Natural killer cell (primary cell): ENCODE measurements at regions not wholly inside any gene's neighbourhood (a gene's known extent, or its start where the extent isn't known, plus 50 kb on each side); places are given as distances from the start of the nearest gene placed in this dataset.

ENCODE experiments used
- ATAC-seq, 3 donors: fragments of 150-1000 bp in 2 of 3; fragments of 200-7000 bp in 1 of 3; cut with Tn5 transposase; 1 replicate in 1 of 3; 2 replicates in 2 of 3; pipeline ENCODE4 v1.10.0; 2021; ENCODE audit warnings: mild to moderate bottlenecking in 2 of 3, moderate library complexity in 2 of 3
- DNase-seq, 2 donors: peaks; one replicate each; pipeline versions ENCODE4 v3.0.0 to v3.0.0-alpha.2; 2013 to 2021; ENCODE audit warnings: mixed read lengths in 1 of 2
- H3K27ac ChIP-seq: one replicate; pipeline ENCODE4 v1.5.1; 2013; ENCODE audit warnings: mild to moderate bottlenecking, low read length
- H3K27me3 ChIP-seq: one replicate; pipeline ENCODE4 v1.6.1; 2013; ENCODE audit warnings: low read length; ENCODE audit not compliant: control insufficient read depth, insufficient read depth
- H3K36me3 ChIP-seq: one replicate; pipeline ENCODE4 v1.6.1; 2013; ENCODE audit warnings: low read length; ENCODE audit not compliant: control insufficient read depth, insufficient read depth
- H3K4me1 ChIP-seq: one replicate; pipeline ENCODE4 v1.6.1; 2013; ENCODE audit warnings: low read length; ENCODE audit not compliant: control insufficient read depth, insufficient read depth
- H3K4me3 ChIP-seq: one replicate; pipeline ENCODE4 v1.5.1; 2013; ENCODE audit warnings: low read length
- H3K9me3 ChIP-seq: one replicate; pipeline ENCODE4 v1.6.1; 2013; ENCODE audit warnings: low read length; ENCODE audit not compliant: control insufficient read depth, insufficient read depth
- H3K27ac Mint-ChIP-seq, 2 donors: one replicate each; pipeline ENCODE4 v1.8.0; 2022; ENCODE audit warnings: mild to moderate bottlenecking in 2 of 2, mixed read lengths in 2 of 2, moderate library complexity in 1 of 2
- H3K27me3 Mint-ChIP-seq, 2 donors: one replicate each; pipeline ENCODE4 v1.8.0; 2022; ENCODE audit warnings: low read depth in 2 of 2, mixed read lengths in 2 of 2
- H3K36me3 Mint-ChIP-seq: one replicate; pipeline ENCODE4 v1.8.0; 2022; ENCODE audit warnings: mixed read lengths
- H3K4me1 Mint-ChIP-seq, 2 donors: one replicate each; pipeline ENCODE4 v1.8.0; 2022; ENCODE audit warnings: mixed read lengths in 2 of 2
- H3K4me3 Mint-ChIP-seq: one replicate; pipeline ENCODE4 v1.8.0; 2022; ENCODE audit warnings: mild to moderate bottlenecking, moderate library complexity, mixed read lengths
- H3K9me3 Mint-ChIP-seq, 2 donors: one replicate each; pipeline ENCODE4 v1.8.0; 2022; ENCODE audit warnings: mixed read lengths in 2 of 2
- WGBS: methylation state at CpG from one replicate; pipeline ENCODE4 v1.1.7; 2013; ENCODE audit warnings: missing lambda C conversion rate; ENCODE audit not compliant: insufficient coverage; 5-methylcytosine and 5-hydroxymethylcytosine counted together
- intact Hi-C: fragments of 100-400 bp; cut with micrococcal nuclease; formaldehyde crosslinking; loops from one replicate; pipeline ENCODE4 v1.14.2; 2022
- TF ChIP-seq, protein P1 (sequence below): fragments of 200-600 bp; IDR thresholded peaks from one replicate; pipeline ENCODE4 v1.8.0; 2022; ENCODE audit warnings: antibody characterized with exemption

DNA sequence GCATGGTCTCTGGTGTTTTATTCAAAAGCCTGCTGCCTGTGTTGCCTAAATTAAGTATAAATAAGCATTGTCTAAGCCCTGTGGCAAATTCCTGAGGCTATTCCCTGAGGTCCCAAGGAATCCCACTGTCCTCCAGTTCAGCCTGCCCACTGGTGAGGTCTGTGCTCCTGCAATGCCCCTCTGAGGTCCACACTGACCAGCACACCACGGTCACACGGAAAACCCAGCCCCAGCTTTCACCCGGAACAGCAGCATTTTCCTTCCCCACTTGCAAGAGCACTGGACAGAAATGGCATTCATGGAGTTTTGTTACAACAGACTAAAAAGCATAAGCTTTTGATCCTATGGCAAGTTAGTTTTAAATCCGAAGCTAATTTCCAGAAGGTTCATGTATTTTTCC lies 234.0 kb downstream of the KLF13 start:
- intact Hi-C loops: no loop called here
- H3K27ac Mint-ChIP-seq: no peak overlapping the region
- TF ChIP-seq, protein P1, sequence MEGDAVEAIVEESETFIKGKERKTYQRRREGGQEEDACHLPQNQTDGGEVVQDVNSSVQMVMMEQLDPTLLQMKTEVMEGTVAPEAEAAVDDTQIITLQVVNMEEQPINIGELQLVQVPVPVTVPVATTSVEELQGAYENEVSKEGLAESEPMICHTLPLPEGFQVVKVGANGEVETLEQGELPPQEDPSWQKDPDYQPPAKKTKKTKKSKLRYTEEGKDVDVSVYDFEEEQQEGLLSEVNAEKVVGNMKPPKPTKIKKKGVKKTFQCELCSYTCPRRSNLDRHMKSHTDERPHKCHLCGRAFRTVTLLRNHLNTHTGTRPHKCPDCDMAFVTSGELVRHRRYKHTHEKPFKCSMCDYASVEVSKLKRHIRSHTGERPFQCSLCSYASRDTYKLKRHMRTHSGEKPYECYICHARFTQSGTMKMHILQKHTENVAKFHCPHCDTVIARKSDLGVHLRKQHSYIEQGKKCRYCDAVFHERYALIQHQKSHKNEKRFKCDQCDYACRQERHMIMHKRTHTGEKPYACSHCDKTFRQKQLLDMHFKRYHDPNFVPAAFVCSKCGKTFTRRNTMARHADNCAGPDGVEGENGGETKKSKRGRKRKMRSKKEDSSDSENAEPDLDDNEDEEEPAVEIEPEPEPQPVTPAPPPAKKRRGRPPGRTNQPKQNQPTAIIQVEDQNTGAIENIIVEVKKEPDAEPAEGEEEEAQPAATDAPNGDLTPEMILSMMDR: no peak
- no peak for ATAC-seq
- peaks cover 2 to 9% of the 10 kb centered on the region in 2 donors for H3K27me3 Mint-ChIP-seq
- 89% methylated on average over 4 of the region's 4 CpGs for WGBS
- H3K9me3 Mint-ChIP-seq: no peaks in the 10 kb centered on the region
- H3K4me3 Mint-ChIP-seq: no peak overlapping the region
- no peaks in the 10 kb centered on the region for H3K9me3 ChIP-seq
- H3K4me3 ChIP-seq: no peak overlapping the region
- H3K27ac ChIP-seq: no peak overlapping the region
- H3K36me3 ChIP-seq: no peaks in the 10 kb centered on the region
- H3K36me3 Mint-ChIP-seq: no peaks in the 10 kb centered on the region
- no peak for DNase-seq
- H3K4me1 Mint-ChIP-seq: peaks cover 0 to 5% of the 10 kb centered on the region in 2 donors
- H3K27me3 ChIP-seq: no peaks in the 10 kb centered on the region
- H3K4me1 ChIP-seq: no peaks in the 10 kb centered on the region

DNA sequence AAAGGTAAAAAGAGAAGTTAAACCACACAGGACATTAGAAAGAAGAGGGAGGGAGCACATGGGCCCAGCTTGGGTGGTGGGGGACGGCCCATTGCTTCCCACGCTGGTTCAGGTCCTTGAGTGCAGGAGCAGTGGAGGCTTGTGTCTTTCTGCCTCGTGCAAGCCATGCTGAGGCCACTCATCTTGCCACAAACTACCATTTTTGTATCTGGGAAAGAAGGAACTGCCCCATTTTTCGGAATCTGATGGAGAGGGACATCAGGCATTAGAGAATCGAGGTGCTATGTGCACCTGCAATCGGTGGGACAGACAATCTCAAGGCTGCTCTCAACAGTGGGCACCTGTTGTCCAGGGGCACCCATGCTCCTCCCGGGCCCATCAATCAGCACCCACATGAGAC lies 234.5 kb downstream of the KLF13 start:
- DNase-seq (no peak), ATAC-seq (no peak)
- peaks cover 0 to 3% of the 10 kb centered on the region in 2 donors for H3K4me1 Mint-ChIP-seq
- Histone ChIP-seq H3K36me3 (no peaks in the 10 kb centered on the region), H3K27me3 (no peaks in the 10 kb centered on the region), H3K4me3 (no peak overlapping the region), H3K9me3 (no peaks in the 10 kb centered on the region), H3K27ac (no peak overlapping the region), H3K4me1 (no peaks in the 10 kb centered on the region)
- TF ChIP-seq, protein P1: no peak
- intact Hi-C loops: no loop called here
- H3K9me3 Mint-ChIP-seq: no peaks in the 10 kb centered on the region
- no peaks in the 10 kb centered on the region for H3K36me3 Mint-ChIP-seq
- no peak overlapping the region for H3K4me3 Mint-ChIP-seq
- H3K27me3 Mint-ChIP-seq: peaks cover 2 to 9% of the 10 kb centered on the region in 2 donors
- 73% methylated on average over 7 of the region's 7 CpGs for WGBS
- no peak overlapping the region for H3K27ac Mint-ChIP-seq

DNA sequence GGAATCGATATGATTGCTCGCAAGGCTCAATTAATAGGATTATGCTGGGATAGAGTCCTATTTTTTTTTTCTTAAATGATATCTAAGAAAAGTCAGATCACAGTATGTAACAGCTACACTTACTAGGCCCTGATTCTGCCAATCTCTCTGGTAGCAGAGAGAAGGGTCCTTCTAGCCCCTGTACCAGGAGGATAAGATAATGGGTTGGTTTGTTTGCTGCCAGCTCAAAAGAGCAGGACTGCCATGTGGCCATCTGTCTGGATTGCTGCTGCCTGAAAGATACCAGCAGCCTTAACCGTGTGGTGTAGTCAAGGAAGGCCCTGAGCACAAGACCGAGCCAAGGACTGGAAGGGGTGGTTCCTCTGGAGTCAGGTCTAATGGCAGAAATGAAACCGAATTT lies 236.4 kb downstream of the KLF13 start:
- ATAC-seq (no peak), DNase-seq (no peak)
- Mint-ChIP-seq H3K27ac (no peak overlapping the region), H3K4me3 (no peak overlapping the region), H3K36me3 (no peaks in the 10 kb centered on the region), H3K4me1 (no peaks in the 10 kb centered on the region), H3K27me3 (peaks cover 2 to 9% of the 10 kb centered on the region in 2 donors), H3K9me3 (no peaks in the 10 kb centered on the region)
- H3K4me3 ChIP-seq: no peak overlapping the region
- TF ChIP-seq, protein P1: no peak
- H3K27me3 ChIP-seq: no peaks in the 10 kb centered on the region
- H3K36me3 ChIP-seq: no peaks in the 10 kb centered on the region
- H3K9me3 ChIP-seq: no peaks in the 10 kb centered on the region
- H3K27ac ChIP-seq: no peak overlapping the region
- intact Hi-C loops: no loop called here
- H3K4me1 ChIP-seq: no peaks in the 10 kb centered on the region
- WGBS: 100% methylated on average over 5 of the region's 5 CpGs

DNA sequence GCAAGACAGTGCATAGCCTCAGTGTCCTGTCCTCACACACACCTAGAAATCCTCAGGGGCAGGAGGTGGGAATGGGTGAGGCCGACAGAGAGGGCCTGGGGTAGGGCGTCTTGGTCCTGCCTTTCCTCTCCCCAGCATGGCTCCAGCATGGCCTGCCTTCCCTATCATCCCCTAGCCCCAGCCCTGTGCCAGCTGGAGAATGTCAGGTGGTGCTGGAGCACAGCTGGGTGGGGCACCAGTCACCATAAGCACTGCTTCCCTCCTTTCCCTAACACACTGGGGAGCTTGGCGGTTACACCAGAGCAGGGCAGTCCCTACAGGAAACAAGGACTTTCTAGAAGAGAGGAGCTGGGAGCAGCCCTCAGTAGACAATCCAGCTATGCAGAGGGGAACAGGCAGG lies 236.8 kb downstream of the KLF13 start:
- 91% methylated on average over 3 of the region's 3 CpGs for WGBS
- TF ChIP-seq, protein P1: no peak

More for the DNA sequence above, 236.8 kb downstream of the KLF13 start:
- Histone ChIP-seq H3K27me3 (no peaks in the 10 kb centered on the region), H3K4me3 (no peak overlapping the region), H3K36me3 (no peaks in the 10 kb centered on the region), H3K27ac (no peak overlapping the region), H3K9me3 (no peaks in the 10 kb centered on the region), H3K4me1 (no peaks in the 10 kb centered on the region)
- Mint-ChIP-seq H3K9me3 (no peaks in the 10 kb centered on the region), H3K36me3 (no peaks in the 10 kb centered on the region), H3K4me3 (no peak overlapping the region), H3K4me1 (no peaks in the 10 kb centered on the region), H3K27ac (no peak overlapping the region), H3K27me3 (peaks cover 2 to 9% of the 10 kb centered on the region in 2 donors)
- ATAC-seq (no peak), DNase-seq (no peak)
- intact Hi-C loops: no loop called here
